GM19467 (cell line): ENCODE measurements at regions not wholly inside any gene's neighbourhood (a gene's known extent, or its start where the extent isn't known, plus 50 kb on each side); places are given as distances from the start of the nearest gene placed in this dataset.

Experiments used
- ATAC-seq: cut with Tn5 transposase; IDR thresholded peaks from one replicate; pipeline ENCODE4 v1.9.1; 2021; ENCODE audit warnings: mild to moderate bottlenecking, moderate library complexity; ENCODE audit not compliant: unreplicated experiment

- ATAC-seq: peak; percentile 37
Observed at GRCh38 chr1:173420330-173420806, 56.8 kb upstream of the PRDX6 start.

DNA sequence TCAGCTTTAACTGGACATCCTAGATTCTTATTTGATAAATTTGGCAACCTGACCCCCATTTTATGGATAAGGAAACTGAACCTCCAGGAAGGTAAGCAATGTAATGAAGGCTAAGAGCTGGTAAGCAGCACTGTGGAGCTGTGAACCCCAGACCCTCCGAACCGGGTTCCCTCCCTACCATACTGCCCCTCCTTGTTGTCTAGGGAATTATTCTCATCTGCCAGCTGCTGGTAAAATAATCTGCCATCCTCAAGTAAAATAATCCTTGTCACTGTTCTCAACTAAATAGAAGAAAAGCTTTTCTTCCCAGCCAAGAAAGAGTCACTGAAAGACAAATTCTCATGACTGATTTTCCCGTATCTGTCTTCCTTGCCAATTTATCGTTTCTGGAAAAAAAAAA lies 55.8 kb upstream of the PRDX6 start:
- no peak for ATAC-seq

GRCh38 chr1:173421789-173422188 lies 55.3 kb upstream of the PRDX6 start:
- ATAC-seq: no peak

DNA sequence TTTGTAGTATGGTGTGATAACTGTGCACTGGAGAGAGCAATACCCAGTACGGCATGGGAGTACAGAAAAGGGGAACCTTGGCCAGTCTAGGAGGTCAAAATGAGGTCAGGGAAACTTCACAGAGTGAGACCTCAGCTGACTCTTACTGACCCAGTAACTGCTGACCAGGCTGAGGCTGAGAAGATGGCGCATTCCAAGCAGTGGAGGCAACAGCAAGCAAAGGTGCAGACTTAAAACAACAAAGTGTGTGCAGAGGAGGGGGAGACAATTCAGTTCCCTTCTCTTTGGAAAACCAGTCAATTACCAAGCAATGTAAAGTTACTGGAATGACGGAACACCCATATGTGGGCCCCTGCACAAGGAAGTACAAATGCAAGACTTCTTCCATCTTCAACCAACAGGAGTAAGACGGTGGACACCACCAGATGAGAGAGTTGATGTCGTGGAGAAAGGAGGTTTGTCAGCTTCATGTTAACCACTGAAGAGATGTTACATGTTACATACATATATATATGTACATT lies 54.6 kb upstream of the PRDX6 start:
- no peak for ATAC-seq

DNA sequence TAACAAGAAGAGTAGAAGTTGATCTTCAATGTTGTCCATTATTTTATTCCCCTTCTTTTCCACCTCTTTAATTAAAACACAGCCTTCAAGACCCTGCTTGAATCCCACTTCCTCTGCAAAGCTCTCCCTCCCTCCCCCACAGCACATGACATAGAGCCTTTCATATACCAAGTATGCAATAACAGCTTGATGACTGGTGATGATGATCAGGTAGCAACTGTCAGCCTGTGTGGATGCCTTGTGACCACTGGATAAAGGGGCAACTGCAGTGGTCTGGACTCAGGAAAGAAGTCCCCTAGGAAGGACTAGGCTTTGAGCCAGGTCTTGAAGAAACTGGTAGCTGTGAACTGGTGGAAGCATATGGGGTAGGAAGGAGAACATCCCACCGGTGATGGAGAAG lies 53.8 kb upstream of the PRDX6 start:
- no peak for ATAC-seq

GRCh38 chr1:173424143-173424542 lies 53.0 kb upstream of the PRDX6 start:
- no peak for ATAC-seq

- no peak for ATAC-seq
Observed at GRCh38 chr1:173424782-173425407, 52.2 kb upstream of the PRDX6 start.

- no peak for ATAC-seq
Observed at GRCh38 chr1:173426057-173426456, 51.1 kb upstream of the PRDX6 start.

- ATAC-seq: no peak
Observed at GRCh38 chr1:173427146-173428054, 49.7 kb upstream of the PRDX6 start.
